CD4-positive, alpha-beta T cell (primary cell): ENCODE measurements at regions not wholly inside any gene's neighbourhood (a gene's known extent, or its start where the extent isn't known, plus 50 kb on each side); places are given as distances from the start of the nearest gene placed in this dataset.

Source experiments
- ATAC-seq: fragments of 200-7000 bp; cut with Tn5 transposase; one replicate; pipeline ENCODE4 v1.10.0; 2022; ENCODE audit warnings: mild to moderate bottlenecking; ENCODE audit not compliant: poor library complexity
- CTCF ChIA-PET: fragments of 350-600 bp; sonication (Branson Sonifier 250); formaldehyde crosslinking; loops from one replicate; lab custom pipeline; 2021; ENCODE audit warnings: antibody characterized with exemption, inconsistent platforms; lab: Charles Lee
- POLR2A ChIA-PET: fragments of 350-600 bp; sonication (Branson Sonifier 250); formaldehyde crosslinking; loops from one replicate; lab custom pipeline; 2021; ENCODE audit warnings: antibody characterized with exemption, inconsistent platforms; lab: Charles Lee
- DNase-seq, 14 experiments: peaks; one replicate each; pipeline ENCODE4 v3.0.0-alpha.2; 2013 to 2020; ENCODE audit warnings: mixed read lengths in 2 of 14
- H3K27ac ChIP-seq, 2 donors: one replicate each; pipeline versions ENCODE4 v1.5.1 to v1.7.0; 2013; ENCODE audit warnings: low read length in 2 of 2, low read depth in 1 of 2, mild to moderate bottlenecking in 1 of 2
- H3K27me3 ChIP-seq, 2 experiments: 1 replicate in 1 of 2; 2 replicates in 1 of 2; pipeline versions ENCODE4 v1.6.1 to v1.7.0; 2013; ENCODE audit warnings: low read length in 2 of 2, control low read depth in 1 of 2, mild to moderate bottlenecking in 1 of 2, moderate library complexity in 1 of 2; ENCODE audit not compliant: insufficient read depth in 2 of 2, control insufficient read depth in 1 of 2
- H3K36me3 ChIP-seq: one replicate; pipeline ENCODE4 v1.6.1; 2013; ENCODE audit warnings: low read length, control low read depth; ENCODE audit not compliant: insufficient read depth
- H3K4me1 ChIP-seq: one replicate; pipeline ENCODE4 v1.6.1; 2013; ENCODE audit warnings: low read length, control low read depth; ENCODE audit not compliant: insufficient read depth
- H3K4me3 ChIP-seq: one replicate; pipeline ENCODE4 v1.5.1; 2013; ENCODE audit warnings: mild to moderate bottlenecking, low read length, moderate library complexity
- H3K9me3 ChIP-seq, 2 experiments: 1 replicate in 1 of 2; 2 replicates in 1 of 2; pipeline versions ENCODE4 v1.6.1 to v1.7.0; 2013; ENCODE audit warnings: low read length in 2 of 2, mild to moderate bottlenecking in 2 of 2, control low read depth in 1 of 2, moderate library complexity in 1 of 2; ENCODE audit not compliant: control insufficient read depth in 1 of 2, insufficient read depth in 1 of 2
- H3K27ac Mint-ChIP-seq: one replicate; pipeline ENCODE4 v1.8.0; 2020; ENCODE audit warnings: mixed read lengths
- H3K27me3 Mint-ChIP-seq: one replicate; pipeline ENCODE4 v1.8.0; 2021; ENCODE audit warnings: mixed read lengths
- H3K36me3 Mint-ChIP-seq: one replicate; pipeline ENCODE4 v1.8.0; 2021; ENCODE audit warnings: low read depth, mixed read lengths
- H3K4me1 Mint-ChIP-seq: one replicate; pipeline ENCODE4 v1.8.0; 2021; ENCODE audit warnings: low read depth, mixed read lengths
- H3K4me3 Mint-ChIP-seq: one replicate; pipeline ENCODE4 v1.8.0; 2020; ENCODE audit warnings: mild to moderate bottlenecking, mixed read lengths
- H3K9me3 Mint-ChIP-seq: one replicate; pipeline ENCODE4 v1.8.0; 2020; ENCODE audit warnings: mixed read lengths
- intact Hi-C, 2 experiments: fragments of 100-400 bp; cut with DNase I in 1 of 2; cut with micrococcal nuclease in 1 of 2; formaldehyde crosslinking; loops; one replicate each; pipeline versions ENCODE4 v1.15.1 to v1.9.0; 2023 to 2025; cut with DNase I, micrococcal nuclease
- TF ChIP-seq, protein P1 (sequence below): fragments of 200-600 bp; IDR thresholded peaks from one replicate; pipeline ENCODE4 v1.8.0; 2022; ENCODE audit warnings: antibody characterized with exemption, mild to moderate bottlenecking

DNA sequence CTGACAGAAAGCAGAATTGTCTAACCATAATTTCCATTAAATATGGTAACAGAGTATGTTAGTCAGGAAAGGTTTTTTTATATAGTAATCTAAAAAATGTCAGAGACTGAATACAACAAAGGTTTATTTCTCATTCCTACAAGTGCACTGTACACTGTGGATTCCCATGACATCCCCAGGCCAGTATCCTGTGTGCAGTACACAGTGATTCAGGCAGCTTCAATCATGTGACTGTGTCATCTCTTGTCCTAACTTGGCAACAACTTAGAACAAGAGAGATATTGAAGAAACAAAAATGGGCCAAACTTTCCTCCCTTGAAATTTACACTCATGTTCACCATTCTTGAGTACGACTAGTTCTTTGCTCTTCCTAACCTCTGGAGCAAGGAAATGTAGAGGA, 189.8 kb upstream of the SEMA3A start:
- no peaks in the 10 kb centered on the region for H3K4me1 ChIP-seq
- POLR2A ChIA-PET: no interaction called here
- DNase-seq (no peak), ATAC-seq (no peak)
- H3K27me3 ChIP-seq: no peaks in the 10 kb centered on the region
- no peak overlapping the region for H3K4me3 ChIP-seq
- H3K27me3 Mint-ChIP-seq: no peaks in the 10 kb centered on the region
- H3K9me3 ChIP-seq: peaks cover 0 to 3% of the 10 kb centered on the region in 2 experiments
- TF ChIP-seq, protein P1, sequence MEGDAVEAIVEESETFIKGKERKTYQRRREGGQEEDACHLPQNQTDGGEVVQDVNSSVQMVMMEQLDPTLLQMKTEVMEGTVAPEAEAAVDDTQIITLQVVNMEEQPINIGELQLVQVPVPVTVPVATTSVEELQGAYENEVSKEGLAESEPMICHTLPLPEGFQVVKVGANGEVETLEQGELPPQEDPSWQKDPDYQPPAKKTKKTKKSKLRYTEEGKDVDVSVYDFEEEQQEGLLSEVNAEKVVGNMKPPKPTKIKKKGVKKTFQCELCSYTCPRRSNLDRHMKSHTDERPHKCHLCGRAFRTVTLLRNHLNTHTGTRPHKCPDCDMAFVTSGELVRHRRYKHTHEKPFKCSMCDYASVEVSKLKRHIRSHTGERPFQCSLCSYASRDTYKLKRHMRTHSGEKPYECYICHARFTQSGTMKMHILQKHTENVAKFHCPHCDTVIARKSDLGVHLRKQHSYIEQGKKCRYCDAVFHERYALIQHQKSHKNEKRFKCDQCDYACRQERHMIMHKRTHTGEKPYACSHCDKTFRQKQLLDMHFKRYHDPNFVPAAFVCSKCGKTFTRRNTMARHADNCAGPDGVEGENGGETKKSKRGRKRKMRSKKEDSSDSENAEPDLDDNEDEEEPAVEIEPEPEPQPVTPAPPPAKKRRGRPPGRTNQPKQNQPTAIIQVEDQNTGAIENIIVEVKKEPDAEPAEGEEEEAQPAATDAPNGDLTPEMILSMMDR: no peak
- H3K36me3 Mint-ChIP-seq: no peaks in the 10 kb centered on the region
- H3K4me1 Mint-ChIP-seq: no peaks in the 10 kb centered on the region
- H3K27ac ChIP-seq: no peak overlapping the region
- no peaks in the 10 kb centered on the region for H3K9me3 Mint-ChIP-seq
- no peak overlapping the region for H3K4me3 Mint-ChIP-seq
- H3K36me3 ChIP-seq: no peaks in the 10 kb centered on the region
- intact Hi-C loops: no loop called here
- CTCF ChIA-PET: no interaction called here
- H3K27ac Mint-ChIP-seq: no peak overlapping the region

DNA sequence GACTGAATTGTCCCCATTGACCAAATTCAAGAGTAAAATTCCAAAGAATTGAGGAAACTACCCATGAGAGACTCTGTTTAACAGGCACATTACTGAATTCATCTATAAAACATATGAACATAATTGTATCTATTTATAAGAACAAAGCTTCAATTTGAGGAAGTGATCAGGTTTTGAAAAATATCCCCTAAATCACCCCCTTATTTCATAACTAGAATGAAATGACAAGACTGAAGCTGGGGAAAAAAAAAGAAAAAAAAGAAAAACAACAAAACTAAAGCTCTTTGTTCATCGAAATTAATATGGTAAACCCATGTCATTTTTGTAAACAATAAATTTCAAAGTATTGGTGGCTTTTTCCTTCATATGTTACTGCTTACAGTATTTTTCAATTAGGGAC, 184.9 kb upstream of the SEMA3A start:
- H3K4me3 Mint-ChIP-seq: no peak overlapping the region
- no peak overlapping the region for H3K27ac Mint-ChIP-seq
- intact Hi-C loops: no loop called here
- H3K9me3 Mint-ChIP-seq: no peaks in the 10 kb centered on the region
- no peaks in the 10 kb centered on the region for H3K27me3 Mint-ChIP-seq
- TF ChIP-seq, protein P1: no peak
- H3K4me1 Mint-ChIP-seq: no peaks in the 10 kb centered on the region
- Histone ChIP-seq H3K27ac (no peak overlapping the region), H3K27me3 (no peaks in the 10 kb centered on the region), H3K9me3 (peaks cover 0 to 3% of the 10 kb centered on the region in 2 experiments), H3K36me3 (no peaks in the 10 kb centered on the region), H3K4me1 (no peaks in the 10 kb centered on the region), H3K4me3 (no peak overlapping the region)
- DNase-seq: no peak
- ChIA-PET POLR2A (no interaction called here), CTCF (no interaction called here)
- no peaks in the 10 kb centered on the region for H3K36me3 Mint-ChIP-seq
- ATAC-seq: no peak

DNA sequence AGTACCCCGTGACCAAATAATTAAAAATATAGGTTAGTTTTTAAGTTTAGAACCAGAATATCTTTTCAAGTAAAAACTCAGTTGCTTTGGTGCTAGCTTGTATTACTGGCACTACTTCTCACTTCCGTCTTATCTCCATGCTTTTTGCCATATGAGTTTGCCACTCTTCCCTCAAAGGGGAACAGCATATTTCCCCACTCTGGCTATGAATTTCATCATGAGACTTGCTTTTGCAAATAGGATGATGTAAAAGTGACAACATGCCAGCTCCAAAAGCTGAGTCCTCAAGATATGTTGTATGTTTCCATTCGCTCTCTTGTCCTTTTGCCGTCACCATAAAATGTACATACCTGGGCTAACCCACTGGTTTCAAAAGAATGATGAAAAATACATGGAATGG, 178.1 kb upstream of the SEMA3A start:
- H3K4me3 Mint-ChIP-seq: no peak overlapping the region
- H3K27me3 Mint-ChIP-seq: no peaks in the 10 kb centered on the region
- no peak overlapping the region for H3K27ac Mint-ChIP-seq
- ChIA-PET CTCF (no interaction called here), POLR2A (no interaction called here)
- TF ChIP-seq, protein P1: no peak
- no peaks in the 10 kb centered on the region for H3K4me1 Mint-ChIP-seq
- H3K27ac ChIP-seq: no peak overlapping the region
- H3K9me3 ChIP-seq: no peaks in the 10 kb centered on the region
- DNase-seq (peak in 2 of 14 experiments; percentile 3 to 6), ATAC-seq (no peak)
- H3K36me3 Mint-ChIP-seq: no peaks in the 10 kb centered on the region
- H3K27me3 ChIP-seq: no peaks in the 10 kb centered on the region
- H3K9me3 Mint-ChIP-seq: no peaks in the 10 kb centered on the region
- no peaks in the 10 kb centered on the region for H3K36me3 ChIP-seq
- intact Hi-C loops: no loop called here
- no peaks in the 10 kb centered on the region for H3K4me1 ChIP-seq
- no peak overlapping the region for H3K4me3 ChIP-seq
